ENCODE measurements at regions not wholly inside any gene's neighbourhood (a gene's known extent, or its start where the extent isn't known, plus 50 kb on each side); places are given as distances from the start of the nearest gene placed in this dataset.

DNA sequence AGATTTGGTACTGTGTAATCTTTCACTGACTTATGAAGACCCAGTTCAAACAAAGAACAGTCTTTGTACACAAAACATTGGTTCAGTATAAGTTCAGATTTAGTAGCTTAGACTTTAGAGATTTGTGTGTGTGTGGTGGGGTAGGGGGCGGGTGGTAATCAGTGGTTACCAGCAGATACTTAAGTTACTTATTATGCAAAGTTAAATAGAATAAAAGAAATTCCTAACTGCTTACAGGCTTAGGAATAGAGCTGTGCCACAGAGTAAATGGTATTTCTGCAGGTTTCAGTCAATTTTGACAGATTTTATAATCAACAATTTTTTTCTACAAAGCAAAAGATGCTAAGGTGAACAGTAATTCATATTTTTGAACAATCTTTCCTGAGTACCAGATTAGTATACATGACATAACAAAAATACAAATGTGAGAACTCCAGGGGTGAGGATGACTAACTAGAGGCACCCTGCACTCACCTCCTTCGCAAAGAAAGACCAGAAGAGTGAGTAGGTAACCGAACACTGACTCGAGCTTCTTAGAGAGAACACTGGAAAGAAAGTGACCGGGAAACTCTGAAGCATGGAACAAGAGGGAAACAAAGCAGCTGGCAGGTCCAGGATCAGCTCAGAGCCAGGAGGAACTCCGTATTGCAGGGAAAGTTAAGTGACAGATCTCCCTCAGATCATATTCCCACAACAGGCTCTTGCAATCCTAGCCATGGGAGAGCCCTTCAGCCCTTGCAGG is 560.6 kb downstream of the COL12A1 start:
- TF ChIP-seq CTCF (IDR thresholded peaks at IDR 0.05): no peak
- TF ChIP-seq POLR2A (IDR thresholded peaks at IDR 0.05): no peak
